Ascending aorta (tissue), 2 donors: ENCODE measurements at regions not wholly inside any gene's neighbourhood (a gene's known extent, or its start where the extent isn't known, plus 50 kb on each side); places are given as distances from the start of the nearest gene placed in this dataset.

Source experiments
- DNase-seq, 2 donors: peaks; one replicate each; pipeline ENCODE4 v3.0.0-alpha.2; 2019; ENCODE audit warnings: low spot score in 2 of 2
- H3K27ac ChIP-seq, 2 donors: fragments of 200-600 bp; sonication (generic); one replicate each; pipeline ENCODE4 v1.5.1; 2016 to 2017; ENCODE audit warnings: mild to moderate bottlenecking in 1 of 2
- H3K27me3 ChIP-seq: fragments of 200-600 bp; sonication (generic); one replicate; pipeline ENCODE4 v1.5.1; 2017
- H3K36me3 ChIP-seq, 2 donors: fragments of 200-600 bp; sonication (generic); one replicate each; pipeline ENCODE4 v1.5.1; 2016
- H3K4me1 ChIP-seq, 2 donors: fragments of 200-600 bp; sonication (generic); one replicate each; pipeline ENCODE4 v1.5.1; 2016 to 2017; ENCODE audit warnings: mild to moderate bottlenecking in 1 of 2
- H3K4me3 ChIP-seq, 2 donors: fragments of 200-600 bp; sonication (generic); one replicate each; pipeline ENCODE4 v1.5.1; 2016 to 2017; ENCODE audit warnings: mild to moderate bottlenecking in 1 of 2
- H3K9me3 ChIP-seq, 2 donors: fragments of 200-600 bp; sonication (generic); one replicate each; pipeline ENCODE4 v1.5.1; 2016
- CTCF ChIP-seq, 3 experiments: fragments of 200-600 bp in 2 of 3; fragments of 450-650 bp in 1 of 3; sonication (generic) in 2 of 3; IDR thresholded peaks; one replicate each; pipeline ENCODE4 v1.5.1; 2016 to 2019; ENCODE audit warnings: antibody characterized with exemption in 3 of 3, mild to moderate bottlenecking in 1 of 3, moderate library complexity in 1 of 3
- intact Hi-C: fragments of 100-400 bp; cut with DNase I; formaldehyde crosslinking; loops from one replicate; pipeline ENCODE4 v1.15.1; 2023

GRCh38 chr4:167614866-167615265 is 380.6 kb upstream of the SPOCK3 start:
- Histone ChIP-seq H3K27me3 (no peaks in the 10 kb centered on the region), H3K36me3 (no peaks in the 10 kb centered on the region), H3K4me3 (no peak overlapping the region), H3K27ac (no peak overlapping the region), H3K9me3 (no peaks in the 10 kb centered on the region), H3K4me1 (no peaks in the 10 kb centered on the region)
- no peak for DNase-seq
- TF ChIP-seq CTCF (IDR thresholded peaks at IDR 0.05): no peak
- intact Hi-C loops: no loop called here

- H3K27me3 ChIP-seq: no peaks in the 10 kb centered on the region
- no peak overlapping the region for H3K4me3 ChIP-seq
- no peaks in the 10 kb centered on the region for H3K36me3 ChIP-seq
- DNase-seq: no peak
- intact Hi-C loops: no loop called here
- no peak for TF ChIP-seq CTCF (IDR thresholded peaks at IDR 0.05)
- no peaks in the 10 kb centered on the region for H3K4me1 ChIP-seq
- no peak overlapping the region for H3K27ac ChIP-seq
- H3K9me3 ChIP-seq: no peaks in the 10 kb centered on the region
Measured at GRCh38 chr4:167616476-167616875, 382.2 kb upstream of the SPOCK3 start.

- Histone ChIP-seq H3K27ac (no peak overlapping the region), H3K27me3 (no peaks in the 10 kb centered on the region), H3K4me3 (no peak overlapping the region), H3K36me3 (no peaks in the 10 kb centered on the region), H3K9me3 (no peaks in the 10 kb centered on the region), H3K4me1 (no peaks in the 10 kb centered on the region)
- intact Hi-C loops: no loop called here
- TF ChIP-seq CTCF (IDR thresholded peaks at IDR 0.05): peak in 2 of 3 experiments; percentile 28 to 46
- DNase-seq: no peak
Measured at GRCh38 chr4:167622481-167623240, 388.4 kb upstream of the SPOCK3 start.

GRCh38 chr4:167623241-167623572 is 388.9 kb upstream of the SPOCK3 start:
- Histone ChIP-seq H3K4me1 (no peaks in the 10 kb centered on the region), H3K36me3 (no peaks in the 10 kb centered on the region), H3K9me3 (no peaks in the 10 kb centered on the region), H3K27me3 (no peaks in the 10 kb centered on the region), H3K4me3 (no peak overlapping the region), H3K27ac (no peak overlapping the region)
- intact Hi-C loops: no loop called here
- DNase-seq: no peak
- TF ChIP-seq CTCF (IDR thresholded peaks at IDR 0.05): no peak

GRCh38 chr4:167629272-167629671 is 395.0 kb upstream of the SPOCK3 start:
- Histone ChIP-seq H3K27me3 (no peaks in the 10 kb centered on the region), H3K9me3 (no peaks in the 10 kb centered on the region), H3K27ac (no peak overlapping the region), H3K36me3 (no peaks in the 10 kb centered on the region), H3K4me1 (no peaks in the 10 kb centered on the region), H3K4me3 (no peak overlapping the region)
- no peak for DNase-seq
- intact Hi-C loops: no loop called here
- TF ChIP-seq CTCF (IDR thresholded peaks at IDR 0.05): no peak

- no peaks in the 10 kb centered on the region for H3K27me3 ChIP-seq
- no peak for DNase-seq
- H3K27ac ChIP-seq: no peak overlapping the region
- intact Hi-C loops: no loop called here
- TF ChIP-seq CTCF (IDR thresholded peaks at IDR 0.05): no peak
- H3K4me3 ChIP-seq: no peak overlapping the region
- no peaks in the 10 kb centered on the region for H3K9me3 ChIP-seq
- no peaks in the 10 kb centered on the region for H3K36me3 ChIP-seq
- H3K4me1 ChIP-seq: no peaks in the 10 kb centered on the region
Measured at GRCh38 chr4:167642250-167642649, 408.0 kb upstream of the SPOCK3 start.
